G401 (cell line): ENCODE measurements at regions not wholly inside any gene's neighbourhood (a gene's known extent, or its start where the extent isn't known, plus 50 kb on each side); places are given as distances from the start of the nearest gene placed in this dataset.

Source experiments
- DNase-seq: peaks from one replicate; pipeline ENCODE4 v3.0.0-alpha.2; 2015; ENCODE audit warnings: low spot score
- in situ Hi-C: cut with HindIII; loops from 2 replicates; pipeline ENCODE4 v1.10.0; 2016; ENCODE audit warnings: low sequenced_read_pairs, mixed read lengths

DNA sequence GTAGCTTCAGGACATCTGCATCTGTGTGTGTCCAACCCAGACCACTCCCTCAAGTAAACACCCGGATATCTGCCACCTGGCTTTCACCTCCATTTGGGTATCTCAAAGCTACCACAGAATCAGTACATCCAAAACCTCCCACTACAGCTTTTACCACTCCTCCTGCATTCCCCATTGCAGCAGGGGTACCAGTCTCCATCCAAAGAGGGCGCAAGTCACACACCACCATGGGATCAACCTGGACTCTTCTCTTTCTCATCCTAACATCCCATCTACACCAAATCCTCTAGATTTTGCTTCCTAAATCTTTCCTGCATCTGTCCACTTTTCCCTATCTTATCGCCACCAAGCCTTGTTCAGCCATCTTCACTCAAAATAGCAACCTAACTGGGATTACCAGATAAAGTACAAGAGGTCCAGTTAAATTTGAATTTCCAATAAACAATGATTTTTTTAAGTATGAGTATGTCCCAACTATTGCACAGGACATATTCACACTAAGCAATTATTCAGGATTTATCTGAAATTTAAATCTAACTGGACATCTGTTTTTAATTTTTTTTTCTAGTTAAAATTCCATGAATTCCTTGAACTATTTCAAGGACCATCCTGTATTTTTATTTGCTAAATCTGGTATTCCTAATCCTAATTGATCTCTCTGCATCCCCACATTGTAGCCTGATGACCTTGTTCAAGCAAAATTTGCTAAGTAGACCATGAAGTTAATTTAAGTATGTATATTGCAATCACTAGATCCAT, 164.3 kb upstream of the MLN start:
- in situ Hi-C loops = loop anchor here (10.0 kb wide), 1 partner anchor 113 kb away; no protein-coding TSS in a partner anchor
- DNase-seq = no peak

DNA sequence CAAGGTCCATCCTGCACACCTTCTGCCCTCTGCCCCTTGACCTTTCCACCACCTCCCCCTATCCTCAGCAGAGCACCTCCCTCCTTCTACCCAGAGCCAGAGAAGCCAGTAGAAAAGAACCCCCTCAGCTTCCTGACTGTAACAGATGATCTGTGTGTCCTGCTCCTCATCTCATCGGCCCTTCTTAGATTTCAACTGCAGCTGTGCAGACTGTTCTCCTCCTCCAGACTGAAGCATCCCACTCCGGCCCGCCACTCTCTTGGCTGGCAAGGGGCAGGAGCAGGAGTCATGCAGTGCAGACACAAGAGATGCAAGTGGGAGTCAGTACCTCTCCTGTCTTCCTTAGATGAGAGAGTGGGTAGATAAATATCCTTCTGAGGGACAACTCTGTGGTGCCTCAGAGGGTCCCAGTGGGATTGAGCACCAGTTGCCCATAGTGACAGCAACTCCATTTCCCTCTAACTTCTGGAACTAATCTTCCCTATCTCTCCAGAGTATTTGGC, 163.5 kb upstream of the MLN start:
- in situ Hi-C loops = loop anchor here (10.0 kb wide), 1 partner anchor 113 kb away; no protein-coding TSS in a partner anchor
- no peak for DNase-seq

DNA sequence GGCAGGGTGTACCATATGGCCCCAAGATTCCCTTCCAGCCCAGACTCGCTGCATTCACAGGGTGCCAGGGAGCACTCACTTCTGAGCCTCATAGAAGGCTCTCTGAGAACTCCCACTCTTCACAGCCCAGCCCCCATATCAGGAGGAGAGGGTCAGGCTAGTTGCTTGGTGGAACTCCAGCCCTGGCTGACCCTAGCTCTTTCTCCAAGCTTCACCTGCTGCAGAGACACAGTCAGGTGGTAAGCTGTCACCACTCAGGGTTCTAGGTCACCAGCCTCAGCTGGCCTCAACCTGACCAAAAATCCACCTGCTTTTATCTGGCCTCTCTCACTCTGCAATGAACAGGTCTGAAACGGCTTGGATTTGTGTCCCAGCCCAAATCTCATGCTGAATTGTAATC, 162.7 kb upstream of the MLN start:
- peak; percentile 30 for DNase-seq
- in situ Hi-C loops = loop anchor here (10.0 kb wide), 1 partner anchor 112 kb away; no protein-coding TSS in a partner anchor

DNA sequence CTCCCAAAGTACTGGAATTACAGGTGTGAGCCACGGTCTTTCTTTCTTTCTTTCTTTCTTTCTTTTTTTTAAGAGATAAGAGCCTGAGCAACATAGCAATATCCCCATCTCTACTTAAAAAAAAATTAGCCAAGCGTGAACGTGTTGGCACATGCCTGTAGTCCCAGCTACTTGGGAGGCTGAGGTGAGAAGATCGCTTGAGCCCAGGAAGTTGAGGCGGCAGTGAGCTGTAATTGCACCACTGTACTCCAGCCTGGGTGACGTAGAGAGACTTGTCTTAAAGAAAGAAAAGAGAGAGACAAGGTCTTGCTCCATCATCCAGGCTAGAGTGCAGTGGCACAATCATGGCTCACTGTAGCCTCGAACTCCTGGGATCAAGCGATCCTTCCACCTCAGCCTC, 162.0 kb upstream of the MLN start:
- no peak for DNase-seq
- in situ Hi-C loops = loop anchor here (10.0 kb wide), 1 partner anchor 111 kb away; no protein-coding TSS in a partner anchor

DNA sequence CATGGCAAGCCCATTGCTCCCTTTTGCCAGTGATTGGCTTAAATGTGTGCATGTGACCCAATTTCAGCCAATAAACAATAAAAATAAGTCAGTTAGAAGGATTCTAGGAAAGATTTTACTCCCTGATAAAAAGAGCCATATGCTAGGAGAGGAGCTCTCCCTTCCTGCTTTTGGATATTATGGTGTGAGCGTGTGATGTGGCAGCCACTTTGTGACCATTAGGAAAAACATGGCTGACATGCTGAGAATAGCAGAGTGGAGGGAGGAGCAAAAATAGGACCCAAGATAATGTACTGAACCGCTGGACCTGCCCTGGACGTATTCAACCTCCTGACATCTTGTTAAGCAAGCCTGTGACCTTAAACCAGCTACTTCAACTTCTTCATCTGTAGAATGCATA, 160.6 kb upstream of the MLN start:
- DNase-seq = no peak
- in situ Hi-C loops = loop anchor here (10.0 kb wide), 1 partner anchor 110 kb away; no protein-coding TSS in a partner anchor

DNA sequence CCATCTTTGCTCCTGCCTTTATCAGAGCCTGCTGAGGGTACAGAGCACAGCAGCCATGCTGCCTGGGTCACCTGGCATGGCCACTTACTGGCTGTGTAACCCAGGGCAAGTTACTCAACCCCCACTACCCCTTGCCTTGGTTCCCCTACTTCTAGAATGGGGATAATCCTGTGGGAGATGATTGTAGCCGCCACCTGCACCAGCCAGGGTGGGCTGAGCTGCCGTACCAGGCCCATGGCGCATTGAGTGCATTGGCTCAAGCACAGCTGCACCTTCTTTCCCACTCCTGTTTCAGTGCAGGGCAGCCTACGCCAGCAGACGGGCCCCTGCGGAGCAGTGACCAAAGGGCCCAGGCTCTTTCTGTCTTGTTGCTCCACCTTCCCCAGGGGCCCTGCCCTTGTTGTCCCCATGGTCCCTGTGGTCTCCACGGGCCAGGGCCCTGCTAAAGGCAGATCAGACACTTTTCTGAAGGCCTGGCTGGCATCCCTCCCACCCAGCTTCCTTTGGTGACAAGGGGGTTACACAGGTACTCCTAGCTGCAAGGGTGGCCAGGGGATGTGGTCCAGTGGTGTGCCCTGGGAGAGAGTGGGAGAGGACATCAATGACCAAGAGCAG, 159.4 kb upstream of the MLN start:
- in situ Hi-C loops = loop anchor here (10.0 kb wide), 1 partner anchor 108 kb away; no protein-coding TSS in a partner anchor
- no peak for DNase-seq

DNA sequence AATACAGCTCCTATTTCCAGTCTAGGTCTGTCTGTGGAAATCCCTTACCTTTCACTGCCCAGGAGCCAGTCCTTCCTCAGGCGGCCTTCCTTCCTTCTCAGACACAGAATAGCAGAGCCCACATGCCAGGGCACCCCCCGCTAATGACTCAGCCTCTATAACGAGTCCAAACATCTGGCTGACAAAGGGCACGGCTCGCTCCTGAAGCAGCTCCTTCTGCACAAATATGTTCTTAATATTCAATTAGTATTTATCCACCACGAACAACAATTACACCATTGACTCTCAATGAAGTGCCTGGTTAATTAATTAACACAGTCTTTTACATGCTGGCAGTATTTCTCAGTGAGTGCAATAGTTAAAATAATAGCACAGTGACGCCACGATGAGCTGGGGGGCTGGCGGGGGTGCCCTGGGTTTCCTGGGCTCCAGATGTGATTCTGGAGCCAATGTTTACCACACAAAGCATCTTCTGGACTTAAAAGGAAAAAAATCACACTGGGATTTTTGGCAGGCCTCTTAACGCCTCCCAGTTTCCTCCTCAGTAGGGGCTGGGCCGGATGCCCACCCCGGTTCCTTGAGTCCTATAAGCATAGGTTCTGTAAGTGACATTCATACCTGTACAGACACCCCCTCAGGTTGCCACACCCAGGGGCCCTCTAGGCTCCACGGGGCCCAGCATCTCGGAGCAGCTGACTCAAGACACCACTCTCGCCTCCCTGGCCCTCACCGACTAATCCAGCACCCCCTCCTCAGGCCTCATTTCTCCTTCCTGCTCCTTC, 158.6 kb upstream of the MLN start:
- DNase-seq = no peak
- in situ Hi-C loops = loop anchor here (10.0 kb wide), 1 partner anchor 108 kb away; no protein-coding TSS in a partner anchor

DNA sequence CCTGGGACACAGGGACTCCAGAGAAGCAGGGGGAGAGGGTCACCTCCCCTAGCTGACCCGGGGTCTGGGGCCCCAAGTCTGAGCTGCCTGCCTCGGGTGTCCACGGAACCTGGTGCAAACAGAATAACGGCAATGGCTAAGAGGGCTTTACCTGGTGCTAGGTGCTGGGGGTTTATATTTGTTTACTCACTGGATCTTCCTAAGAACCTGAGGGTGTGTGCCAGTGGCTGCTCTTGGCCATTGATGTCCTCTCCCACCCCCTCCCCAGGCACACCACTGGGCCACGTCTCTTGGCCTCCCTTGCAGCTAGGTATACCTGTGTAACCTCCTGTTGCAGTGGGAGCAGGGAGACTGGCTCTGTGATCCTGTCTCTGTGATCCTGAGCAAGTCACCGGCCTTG, 157.9 kb upstream of the MLN start:
- in situ Hi-C loops = loop anchor here (10.0 kb wide), 1 partner anchor 107 kb away; no protein-coding TSS in a partner anchor
- no peak for DNase-seq

DNA sequence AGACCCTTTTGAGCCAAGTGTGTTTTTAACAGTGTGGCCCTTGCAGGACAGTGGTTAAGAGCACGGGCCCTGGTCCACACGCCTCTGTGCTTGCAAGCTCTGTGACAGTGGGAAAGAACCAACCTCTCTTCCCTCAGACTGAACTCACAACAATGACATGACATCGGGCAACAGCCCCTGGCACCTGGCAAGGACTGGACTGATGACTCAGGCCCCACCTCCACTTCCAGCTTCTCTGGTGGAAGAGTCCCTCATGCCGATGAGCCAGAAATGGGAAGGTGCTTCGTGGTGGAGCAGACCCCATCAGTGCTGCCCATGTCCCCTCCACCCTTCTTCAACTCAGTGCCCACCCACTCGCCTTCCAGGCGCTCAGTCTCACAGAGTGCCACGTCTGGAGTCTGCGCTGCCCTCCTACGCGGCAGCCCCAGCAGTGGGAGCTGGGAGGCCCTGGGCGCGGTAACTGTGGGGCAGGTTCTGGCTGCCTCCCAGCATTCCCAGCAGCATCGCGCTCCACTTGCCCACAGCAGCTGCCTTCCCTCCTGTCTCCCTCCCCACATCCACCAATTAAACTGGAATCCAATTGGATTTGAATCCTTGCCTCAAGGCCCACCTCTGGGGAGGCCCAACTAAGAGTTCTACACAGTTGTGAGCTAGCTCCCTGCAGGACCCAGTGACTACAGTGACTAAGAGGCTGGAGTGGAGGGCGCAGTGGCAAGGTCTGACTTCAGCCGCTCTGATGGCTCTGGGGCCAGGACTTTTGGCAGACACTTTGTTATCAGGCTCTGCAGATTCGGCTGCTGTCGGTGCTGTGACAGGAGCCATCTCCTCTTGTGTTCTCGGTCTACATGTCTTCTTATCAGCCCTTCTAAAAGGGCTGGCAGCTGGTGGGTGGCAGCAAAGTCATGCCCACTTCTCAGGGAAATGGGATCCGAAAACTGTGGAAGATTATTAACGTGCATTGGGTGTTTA, 156.8 kb upstream of the MLN start:
- DNase-seq = no peak
- in situ Hi-C loops = loop anchor here (10.0 kb wide), 1 partner anchor 106 kb away; no protein-coding TSS in a partner anchor

DNA sequence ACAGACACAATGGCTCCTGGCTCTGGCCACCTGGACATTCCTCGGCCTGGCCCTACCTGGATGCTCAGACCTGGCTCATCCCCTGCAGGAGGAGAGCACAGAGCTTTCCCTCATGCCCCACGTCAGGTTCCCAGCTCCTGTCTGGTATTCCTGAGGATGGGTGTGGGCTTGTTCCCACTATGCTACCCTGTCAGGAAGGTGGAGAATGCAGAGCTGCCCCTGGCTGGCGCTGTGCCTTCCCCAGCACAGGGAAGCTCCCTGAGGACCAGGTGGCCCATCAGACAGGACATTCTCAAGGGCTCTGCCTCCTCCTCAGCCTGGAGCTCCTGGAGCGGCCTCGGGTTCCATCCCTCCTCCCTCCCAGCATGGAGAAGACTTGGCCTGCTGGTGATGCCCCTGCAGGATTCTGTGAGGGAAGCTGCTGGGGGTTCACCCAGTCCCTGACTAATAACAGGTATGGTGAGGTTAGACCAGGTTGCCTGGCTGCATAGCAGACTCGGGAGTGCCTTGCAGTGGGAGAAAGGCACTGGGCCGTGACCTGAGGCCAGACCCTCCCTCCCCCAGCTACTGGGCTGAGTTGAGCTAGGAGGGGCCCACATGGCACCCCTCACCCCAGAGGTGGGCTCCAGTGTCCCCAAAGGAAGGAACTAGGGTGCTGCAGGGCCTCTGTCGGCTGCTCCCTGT, 156.0 kb upstream of the MLN start:
- in situ Hi-C loops = loop anchor here (10.0 kb wide), 1 partner anchor 105 kb away; no protein-coding TSS in a partner anchor
- DNase-seq = no peak

DNA sequence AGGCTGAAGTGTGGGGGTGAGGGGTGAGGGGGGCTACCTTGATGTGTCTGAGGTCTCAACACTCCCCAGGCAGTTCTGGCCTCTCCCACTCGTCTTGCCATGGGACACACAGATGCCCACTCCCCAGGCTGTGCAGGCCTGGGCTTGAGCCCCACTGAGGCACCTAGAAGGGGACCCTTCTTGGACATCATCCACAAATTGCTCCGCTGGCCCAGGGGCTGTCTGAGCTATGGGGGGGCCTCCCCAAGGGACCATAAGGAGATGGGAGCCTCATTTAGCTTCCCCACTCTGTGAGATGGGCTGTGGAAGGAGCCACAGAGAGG, 155.5 kb upstream of the MLN start:
- no peak for DNase-seq
- in situ Hi-C loops = no loop called here

DNA sequence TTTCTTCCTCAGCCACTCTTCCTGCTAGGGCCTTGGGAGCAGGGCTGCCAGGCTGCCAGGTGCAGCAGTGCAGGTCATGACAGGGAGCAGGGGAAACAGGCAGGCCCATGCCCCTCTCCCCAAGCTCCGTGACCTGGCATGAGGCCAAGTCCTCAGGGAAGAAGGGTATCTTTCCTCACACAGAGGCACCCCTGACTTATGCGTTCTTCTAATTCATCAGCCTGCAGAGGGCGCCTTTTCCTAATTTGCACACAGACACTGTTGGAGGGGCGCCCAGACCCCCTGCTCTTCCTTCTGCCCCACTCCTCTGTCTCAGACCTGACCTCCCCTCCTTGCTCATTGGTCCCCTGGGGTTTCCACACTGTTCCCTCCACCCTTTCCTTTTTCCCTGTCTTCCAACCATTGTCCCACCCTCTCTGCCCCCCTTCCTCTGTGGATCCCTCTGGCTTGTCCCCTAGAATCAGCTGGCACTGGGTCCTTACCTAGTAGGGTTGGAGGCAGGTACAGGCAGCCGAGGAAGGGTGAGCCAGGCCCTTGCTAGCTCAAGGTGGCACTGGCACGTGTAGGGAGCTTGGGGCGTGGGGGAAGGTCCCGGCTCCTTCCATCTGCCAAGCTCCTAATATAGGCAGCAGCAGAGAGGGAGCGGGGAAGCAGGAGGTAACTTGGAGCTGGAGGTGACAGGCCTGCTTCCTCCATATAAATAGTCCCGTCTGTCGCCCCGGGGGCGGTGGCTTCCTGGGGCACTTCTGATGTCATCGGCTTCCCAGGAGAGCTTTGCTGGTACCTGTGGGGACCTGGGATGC, 154.9 kb upstream of the MLN start:
- in situ Hi-C loops = no loop called here
- DNase-seq = peak; percentile 51

DNA sequence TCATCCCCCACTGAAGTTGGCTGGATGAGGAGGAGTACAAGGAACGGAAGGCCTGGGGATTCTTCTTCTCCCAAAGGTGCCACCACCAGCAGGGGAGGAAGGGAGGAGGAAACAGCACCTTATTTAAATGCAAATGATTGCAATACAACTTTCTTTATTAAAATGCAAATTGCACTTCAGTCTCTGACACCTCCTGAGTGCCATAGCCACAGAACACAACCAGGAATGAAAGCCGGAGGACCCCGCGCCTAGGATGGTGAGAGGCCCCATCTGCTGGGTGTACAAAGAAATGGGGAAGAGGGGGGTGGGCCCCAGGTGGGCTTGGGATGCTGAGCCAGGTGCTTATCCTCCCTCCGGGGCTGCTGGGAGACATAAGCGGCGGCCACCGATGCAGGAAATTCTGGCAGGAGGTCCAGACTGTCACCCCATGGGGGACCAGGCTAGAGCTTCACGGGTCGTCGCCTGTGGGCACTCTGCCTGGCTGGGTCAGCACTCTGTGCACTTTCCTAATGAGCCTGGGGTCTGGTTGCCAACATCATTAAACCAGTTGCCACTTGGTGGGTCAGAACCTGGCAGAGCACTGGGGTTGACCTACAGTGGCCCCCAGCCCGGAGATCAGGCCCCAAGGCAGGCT, 154.2 kb upstream of the MLN start:
- peak; percentile 7 for DNase-seq
- in situ Hi-C loops = no loop called here

DNA sequence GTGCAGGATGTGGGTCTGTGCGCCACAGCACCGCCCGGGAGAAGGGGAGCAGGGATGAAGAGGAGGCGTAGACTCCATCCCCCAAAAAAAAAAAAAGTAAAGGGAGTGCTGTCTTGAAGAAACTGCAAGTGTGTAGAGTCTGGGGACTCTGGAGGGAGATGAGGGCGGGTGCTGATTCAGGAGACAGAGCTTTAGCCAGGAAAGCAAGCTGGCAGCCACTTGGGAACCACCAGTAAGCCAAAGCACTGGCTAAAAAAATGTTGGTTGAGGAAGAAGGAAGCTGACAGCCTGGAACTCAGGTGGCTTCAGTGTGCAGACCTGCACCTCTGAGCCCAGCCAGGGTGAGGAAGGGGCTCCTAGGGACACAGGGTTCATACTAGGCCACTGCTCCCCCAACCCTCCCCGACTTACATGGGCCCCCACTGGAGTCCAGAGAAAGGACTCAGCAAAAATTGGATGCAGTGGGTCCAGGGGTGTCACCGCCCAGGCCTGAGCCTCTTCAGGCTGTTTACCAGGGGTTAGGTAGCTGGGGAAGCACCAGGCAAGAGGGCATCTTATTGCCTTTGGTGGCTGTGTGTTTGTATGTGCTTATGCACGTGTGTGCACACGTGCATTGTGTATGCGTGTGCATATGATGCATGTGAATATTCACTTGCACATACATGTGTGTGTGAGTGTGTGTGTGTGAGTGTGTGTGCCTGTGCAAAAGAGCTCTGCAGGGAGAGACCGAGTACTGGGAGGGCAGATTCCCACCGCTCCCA, 153.5 kb upstream of the MLN start:
- DNase-seq = no peak
- in situ Hi-C loops = no loop called here

DNA sequence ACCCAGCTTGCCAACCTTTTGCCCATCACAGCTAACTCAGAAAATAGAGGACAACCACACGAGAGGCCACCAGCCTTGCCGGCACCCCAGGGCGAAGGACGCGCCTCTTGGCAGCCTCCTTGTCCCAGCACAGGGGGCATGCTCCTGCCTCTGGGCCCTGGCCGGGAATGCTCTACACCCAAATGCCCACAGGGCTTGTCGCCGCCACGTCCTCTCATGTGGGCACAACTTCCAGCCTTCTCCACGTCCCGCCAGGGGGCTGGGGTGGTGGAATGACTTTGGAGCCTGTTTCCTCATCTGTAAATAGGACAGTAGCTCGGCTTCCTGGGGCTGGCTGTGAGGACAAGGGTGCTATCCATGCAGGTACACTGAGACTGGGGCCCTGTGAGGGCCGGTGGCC, 152.4 kb upstream of the MLN start:
- DNase-seq = no peak
- in situ Hi-C loops = no loop called here

DNA sequence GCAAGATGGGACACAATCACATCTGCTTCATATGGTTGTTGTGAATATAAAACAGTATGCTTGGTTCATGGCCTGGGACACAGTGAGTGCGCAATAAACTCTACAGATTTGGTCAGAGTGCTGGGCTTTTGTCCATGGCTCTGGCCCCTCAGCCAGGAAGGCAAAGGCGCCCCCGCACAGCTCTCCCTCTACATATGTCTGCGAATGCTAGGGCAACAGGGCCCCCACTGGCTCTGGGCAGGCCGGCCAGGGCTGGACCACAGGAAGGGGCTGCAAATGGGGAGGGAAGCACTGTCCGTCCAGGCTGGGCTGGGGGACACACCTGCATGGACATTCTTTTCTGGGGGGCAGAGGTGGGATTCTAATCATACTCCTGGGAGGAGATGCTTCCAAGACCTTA, 151.8 kb upstream of the MLN start:
- in situ Hi-C loops = no loop called here
- DNase-seq = no peak
